OCI-LY1 (cell line): ENCODE measurements at regions not wholly inside any gene's neighbourhood (a gene's known extent, or its start where the extent isn't known, plus 50 kb on each side); places are given as distances from the start of the nearest gene placed in this dataset.

Source experiments
- H2AFZ ChIP-seq: fragments of 200-600 bp; sonication (generic), shearing (Covaris generic); 2 replicates; pipeline ENCODE4 v1.6.0; 2014; ENCODE audit warnings: antibody characterized with exemption, mild to moderate bottlenecking, low read length
- H3F3A ChIP-seq: fragments of 200-600 bp; sonication (generic), shearing (Covaris generic); 2 replicates; pipeline ENCODE4 v1.6.0; 2014; ENCODE audit warnings: mild to moderate bottlenecking, antibody characterized with exemption, low read length, moderate library complexity; ENCODE audit not compliant: insufficient read depth
- H3K27ac ChIP-seq: fragments of 200-600 bp; sonication (generic); 2 replicates; pipeline ENCODE4 v1.5.1; 2014; ENCODE audit warnings: low read length, mixed run types, mild to moderate bottlenecking, low read depth; ENCODE audit not compliant: poor library complexity, severe bottlenecking
- H3K27me3 ChIP-seq: fragments of 200-600 bp; sonication (generic); 2 replicates; pipeline ENCODE4 v1.6.0; 2014; ENCODE audit warnings: antibody characterized with exemption, mild to moderate bottlenecking, low read length, moderate library complexity; ENCODE audit not compliant: insufficient read depth
- H3K36me3 ChIP-seq: fragments of 200-600 bp; sonication (generic); 2 replicates; pipeline ENCODE4 v1.6.1; 2014; ENCODE audit warnings: mild to moderate bottlenecking, antibody characterized with exemption, low read length, moderate library complexity, mixed read lengths; ENCODE audit not compliant: insufficient read depth
- H3K4me1 ChIP-seq: fragments of 200-600 bp; sonication (generic); 2 replicates; pipeline ENCODE4 v1.5.1; 2014; ENCODE audit warnings: mild to moderate bottlenecking, low read length, moderate library complexity; ENCODE audit not compliant: insufficient read depth, severe bottlenecking
- H3K4me2 ChIP-seq: fragments of 200-600 bp; sonication (generic), shearing (Covaris generic); 2 replicates; pipeline ENCODE4 v1.6.1; 2014; ENCODE audit warnings: low read length
- H3K4me3 ChIP-seq: fragments of 200-600 bp; sonication (generic); 2 replicates; pipeline ENCODE4 v1.5.1; 2014; ENCODE audit warnings: low read length, low read depth, mild to moderate bottlenecking, mixed read lengths; ENCODE audit not compliant: poor library complexity, severe bottlenecking
- H3K79me2 ChIP-seq: fragments of 200-600 bp; shearing (Covaris generic); 2 replicates; pipeline ENCODE4 v1.6.1; 2016; ENCODE audit warnings: mixed run types, low read length, mixed read lengths; ENCODE audit not compliant: insufficient read depth
- H3K9ac ChIP-seq: fragments of 200-600 bp; sonication (generic), shearing (Covaris generic); 2 replicates; pipeline ENCODE4 v1.6.1; 2014; ENCODE audit warnings: mild to moderate bottlenecking, low read length, mixed read lengths
- H3K9me2 ChIP-seq: fragments of 200-600 bp; sonication (generic), shearing (Covaris generic); 2 replicates; pipeline ENCODE4 v1.6.1; 2014; ENCODE audit warnings: low read depth, mild to moderate bottlenecking, low read length, mixed read lengths
- H3K9me3 ChIP-seq: fragments of 200-600 bp; shearing (Covaris generic); 2 replicates; pipeline ENCODE4 v1.6.1; 2014; ENCODE audit warnings: low read length, mixed read lengths
- H4K20me1 ChIP-seq: fragments of 200-600 bp; sonication (generic), shearing (Covaris generic); 2 replicates; pipeline ENCODE4 v1.6.0; 2016; ENCODE audit warnings: mild to moderate bottlenecking, low read length; ENCODE audit not compliant: insufficient read depth
- CTCF ChIP-seq: fragments of 200-600 bp; sonication (generic), shearing (Covaris generic); IDR thresholded peaks from 2 replicates; pipeline ENCODE4 v1.5.1; 2017; ENCODE audit warnings: mild to moderate bottlenecking, antibody characterized with exemption, low read length, moderate library complexity, mixed read lengths
- EZH2 ChIP-seq: fragments of 200-600 bp; sonication (generic), shearing (Covaris generic); IDR thresholded peaks from 2 replicates; pipeline ENCODE4 v1.8.0; 2017; ENCODE audit warnings: borderline replicate concordance, mixed run types, mild to moderate bottlenecking, antibody characterized with exemption, low read length, moderate library complexity, mixed read lengths

- no peaks in the 10 kb centered on the region for H3K9me3 ChIP-seq
- H3K79me2 ChIP-seq: no peaks in the 10 kb centered on the region
- H3F3A ChIP-seq: no peaks in the 10 kb centered on the region
- TF ChIP-seq EZH2 (no peak), CTCF (no peak)
- no peak overlapping the region for H3K4me2 ChIP-seq
- no peaks in the 10 kb centered on the region for H3K36me3 ChIP-seq
- no peak overlapping the region for H3K27ac ChIP-seq
- no peaks in the 10 kb centered on the region for H4K20me1 ChIP-seq
- H3K4me3 ChIP-seq: no peak overlapping the region
- no peaks in the 10 kb centered on the region for H3K9me2 ChIP-seq
- H3K4me1 ChIP-seq: no peaks in the 10 kb centered on the region
- no peak overlapping the region for H2AFZ ChIP-seq
- no peak overlapping the region for H3K9ac ChIP-seq
- no peaks in the 10 kb centered on the region for H3K27me3 ChIP-seq
These were observed 325.4 kb upstream of the AGTR1 start for GRCh38 chr3:148372206-148372875.

GRCh38 chr3:148373961-148374360 is 323.7 kb upstream of the AGTR1 start:
- Histone ChIP-seq H3K27me3 (no peaks in the 10 kb centered on the region), H2AFZ (no peak overlapping the region), H3K79me2 (no peaks in the 10 kb centered on the region), H3K9ac (no peak overlapping the region), H4K20me1 (no peaks in the 10 kb centered on the region), H3K36me3 (no peaks in the 10 kb centered on the region), H3K9me3 (no peaks in the 10 kb centered on the region), H3K27ac (no peak overlapping the region), H3K4me2 (no peak overlapping the region), H3K4me1 (no peaks in the 10 kb centered on the region), H3F3A (no peaks in the 10 kb centered on the region), H3K4me3 (no peak overlapping the region), H3K9me2 (no peaks in the 10 kb centered on the region)
- no peak for TF ChIP-seq CTCF
- no peak for TF ChIP-seq EZH2

- H3K27me3 ChIP-seq: no peaks in the 10 kb centered on the region
- H3K79me2 ChIP-seq: no peaks in the 10 kb centered on the region
- no peak overlapping the region for H2AFZ ChIP-seq
- TF ChIP-seq CTCF (peak; percentile 59; the same call in 1 of the 2 replicates), EZH2 (no peak)
- H3K4me1 ChIP-seq: no peaks in the 10 kb centered on the region
- no peak overlapping the region for H3K4me2 ChIP-seq
- H4K20me1 ChIP-seq: no peaks in the 10 kb centered on the region
- no peak overlapping the region for H3K27ac ChIP-seq
- H3K9ac ChIP-seq: no peak overlapping the region
- H3F3A ChIP-seq: no peaks in the 10 kb centered on the region
- H3K9me2 ChIP-seq: no peaks in the 10 kb centered on the region
- no peaks in the 10 kb centered on the region for H3K36me3 ChIP-seq
- H3K4me3 ChIP-seq: no peak overlapping the region
- no peaks in the 10 kb centered on the region for H3K9me3 ChIP-seq
These were observed 317.8 kb upstream of the AGTR1 start for GRCh38 chr3:148379763-148380382.
